Sigmoid colon (tissue), 4 donors: ENCODE measurements at regions not wholly inside any gene's neighbourhood (a gene's known extent, or its start where the extent isn't known, plus 50 kb on each side); places are given as distances from the start of the nearest gene placed in this dataset.

Source experiments
- EP300 ChIP-seq, 4 donors: sonication (generic); formaldehyde crosslinking; IDR thresholded peaks; one replicate each; pipeline ENCODE4 v1.6.1; 2017; ENCODE audit warnings: antibody characterized with exemption in 4 of 4
- POLR2A ChIP-seq, 2 donors: fragments of 450-650 bp; IDR thresholded peaks; one replicate each; pipeline ENCODE4 v1.6.1; 2016; ENCODE audit warnings: antibody characterized with exemption in 2 of 2, mild to moderate bottlenecking in 2 of 2, moderate library complexity in 2 of 2
- POLR2AphosphoS5 ChIP-seq, 4 donors: sonication (generic); formaldehyde crosslinking; IDR thresholded peaks; one replicate each; pipeline ENCODE4 v1.6.1; 2017; ENCODE audit warnings: antibody characterized with exemption in 4 of 4
- TF ChIP-seq, protein P1 (sequence below), 4 experiments: fragments of 450-650 bp in 3 of 4; fragments of 200-600 bp in 1 of 4; IDR thresholded peaks; one replicate each; pipeline ENCODE4 v1.5.1; 2016 to 2019; ENCODE audit warnings: antibody characterized with exemption in 4 of 4, mild to moderate bottlenecking in 3 of 4, moderate library complexity in 2 of 4

DNA sequence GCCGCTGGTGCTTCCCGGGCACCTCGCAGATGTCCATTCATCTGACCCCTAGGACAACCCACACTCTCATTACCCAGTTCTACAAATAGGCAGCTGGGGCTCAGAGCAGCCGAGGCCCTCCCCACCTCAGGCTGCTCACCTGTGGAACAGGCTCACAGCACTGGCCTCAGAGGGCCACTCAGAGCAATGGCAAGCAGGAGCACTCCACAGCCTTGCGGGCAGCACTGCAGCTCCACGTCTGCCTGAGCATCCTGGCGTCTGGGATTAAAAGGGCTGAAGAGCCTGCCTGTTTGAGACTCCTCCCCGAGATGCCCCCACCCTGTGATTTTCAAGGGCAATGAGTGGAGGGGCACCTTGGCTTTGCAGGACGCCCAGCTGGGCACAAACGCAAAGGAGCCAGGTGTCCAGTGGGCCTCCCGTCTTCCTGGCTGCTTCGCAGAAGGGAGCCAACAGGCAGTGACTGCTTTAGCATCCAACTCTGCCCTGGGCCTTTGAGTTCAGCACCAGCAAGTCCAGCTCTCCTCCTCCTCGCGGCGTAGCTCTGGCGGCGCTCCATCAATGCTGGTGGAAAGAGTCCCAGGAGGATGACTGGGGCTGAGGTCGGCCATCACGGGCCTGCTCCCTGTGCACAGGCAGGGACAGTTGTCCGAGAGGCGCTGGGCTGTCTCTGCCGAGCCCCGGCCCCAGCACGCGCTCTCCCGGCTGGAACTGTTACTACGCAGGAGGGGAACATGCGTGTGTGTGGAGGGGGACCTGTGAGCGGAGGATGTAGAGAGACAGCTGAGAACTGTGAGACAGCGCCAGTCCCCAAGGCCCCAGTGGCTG lies 297.2 kb downstream of the NDUFA10 start:
- TF ChIP-seq, protein P1, sequence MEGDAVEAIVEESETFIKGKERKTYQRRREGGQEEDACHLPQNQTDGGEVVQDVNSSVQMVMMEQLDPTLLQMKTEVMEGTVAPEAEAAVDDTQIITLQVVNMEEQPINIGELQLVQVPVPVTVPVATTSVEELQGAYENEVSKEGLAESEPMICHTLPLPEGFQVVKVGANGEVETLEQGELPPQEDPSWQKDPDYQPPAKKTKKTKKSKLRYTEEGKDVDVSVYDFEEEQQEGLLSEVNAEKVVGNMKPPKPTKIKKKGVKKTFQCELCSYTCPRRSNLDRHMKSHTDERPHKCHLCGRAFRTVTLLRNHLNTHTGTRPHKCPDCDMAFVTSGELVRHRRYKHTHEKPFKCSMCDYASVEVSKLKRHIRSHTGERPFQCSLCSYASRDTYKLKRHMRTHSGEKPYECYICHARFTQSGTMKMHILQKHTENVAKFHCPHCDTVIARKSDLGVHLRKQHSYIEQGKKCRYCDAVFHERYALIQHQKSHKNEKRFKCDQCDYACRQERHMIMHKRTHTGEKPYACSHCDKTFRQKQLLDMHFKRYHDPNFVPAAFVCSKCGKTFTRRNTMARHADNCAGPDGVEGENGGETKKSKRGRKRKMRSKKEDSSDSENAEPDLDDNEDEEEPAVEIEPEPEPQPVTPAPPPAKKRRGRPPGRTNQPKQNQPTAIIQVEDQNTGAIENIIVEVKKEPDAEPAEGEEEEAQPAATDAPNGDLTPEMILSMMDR (IDR thresholded peaks at IDR 0.05), result no peak
- TF ChIP-seq POLR2A (IDR thresholded peaks at IDR 0.05), result no peak
- TF ChIP-seq POLR2AphosphoS5 (IDR thresholded peaks at IDR 0.05), result no peak
- no peak for TF ChIP-seq EP300 (IDR thresholded peaks at IDR 0.05)
